Panc1 (cell line): ENCODE measurements at regions not wholly inside any gene's neighbourhood (a gene's known extent, or its start where the extent isn't known, plus 50 kb on each side); places are given as distances from the start of the nearest gene placed in this dataset.

ENCODE experiments used
- CTCF ChIP-seq: fragments of 450-650 bp; IDR thresholded peaks from 2 replicates; pipeline ENCODE4 v1.5.1; 2017; ENCODE audit warnings: mild to moderate bottlenecking
- POLR2AphosphoS5 ChIP-seq: IDR thresholded peaks from 2 replicates; pipeline ENCODE4 v1.6.1; 2012; ENCODE audit warnings: mild to moderate bottlenecking, low read depth, low read length, moderate library complexity

GRCh38 chr13:72521940-72522661, 205.3 kb downstream of the MZT1 start:
- no peak for TF ChIP-seq CTCF
- TF ChIP-seq POLR2AphosphoS5 = no peak
